Spleen (tissue), 7 donors: ENCODE measurements at regions not wholly inside any gene's neighbourhood (a gene's known extent, or its start where the extent isn't known, plus 50 kb on each side); places are given as distances from the start of the nearest gene placed in this dataset.

ENCODE experiments used
- POLR2A ChIP-seq, 3 donors: fragments of 450-650 bp; IDR thresholded peaks; one replicate each; pipeline ENCODE4 v1.5.1; 2017; ENCODE audit warnings: antibody characterized with exemption in 3 of 3, mild to moderate bottlenecking in 1 of 3
- TF ChIP-seq, protein P1 (sequence below), 11 experiments: fragments of 200-600 bp in 7 of 11; fragments of 450-650 bp in 4 of 11; sonication (generic) in 4 of 11; IDR thresholded peaks in 8 of 11; conservative IDR thresholded peaks in 3 of 11; 1 replicate in 7 of 11; 2 replicates in 4 of 11; pipeline versions ENCODE4 v1.4.0 to v1.8.0; 2016 to 2021; ENCODE audit warnings: antibody characterized with exemption in 11 of 11, inconsistent platforms in 4 of 11, mild to moderate bottlenecking in 1 of 11
- donor health status: DM: no; HTN: no; CAD: no; lungs with moderate emphysema.
- donor health status: DM: no; HTN: no; CAD: no.
- donor health status: DM: no; HTN: no; CAD: no.

DNA sequence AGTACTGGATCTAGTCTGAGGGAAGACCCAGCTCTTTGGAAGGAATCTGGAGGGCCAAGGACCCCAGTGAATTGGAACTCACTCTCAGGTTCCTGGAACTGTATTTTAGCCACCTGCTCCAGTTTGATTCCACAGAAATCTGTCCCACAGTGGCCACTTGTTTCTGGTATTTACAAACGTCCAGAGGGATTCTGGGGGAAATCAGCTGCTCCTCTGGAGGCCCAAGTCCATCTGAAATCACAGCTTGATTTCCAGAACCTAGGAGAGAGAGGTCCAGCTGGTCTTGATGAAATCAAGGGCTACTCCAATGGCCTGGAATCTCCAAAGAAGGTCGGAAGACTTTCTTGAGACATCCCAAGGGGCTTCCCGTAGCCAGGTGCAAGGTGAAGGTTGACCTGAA is 132.3 kb upstream of the UMPS start:
- TF ChIP-seq, protein P1, sequence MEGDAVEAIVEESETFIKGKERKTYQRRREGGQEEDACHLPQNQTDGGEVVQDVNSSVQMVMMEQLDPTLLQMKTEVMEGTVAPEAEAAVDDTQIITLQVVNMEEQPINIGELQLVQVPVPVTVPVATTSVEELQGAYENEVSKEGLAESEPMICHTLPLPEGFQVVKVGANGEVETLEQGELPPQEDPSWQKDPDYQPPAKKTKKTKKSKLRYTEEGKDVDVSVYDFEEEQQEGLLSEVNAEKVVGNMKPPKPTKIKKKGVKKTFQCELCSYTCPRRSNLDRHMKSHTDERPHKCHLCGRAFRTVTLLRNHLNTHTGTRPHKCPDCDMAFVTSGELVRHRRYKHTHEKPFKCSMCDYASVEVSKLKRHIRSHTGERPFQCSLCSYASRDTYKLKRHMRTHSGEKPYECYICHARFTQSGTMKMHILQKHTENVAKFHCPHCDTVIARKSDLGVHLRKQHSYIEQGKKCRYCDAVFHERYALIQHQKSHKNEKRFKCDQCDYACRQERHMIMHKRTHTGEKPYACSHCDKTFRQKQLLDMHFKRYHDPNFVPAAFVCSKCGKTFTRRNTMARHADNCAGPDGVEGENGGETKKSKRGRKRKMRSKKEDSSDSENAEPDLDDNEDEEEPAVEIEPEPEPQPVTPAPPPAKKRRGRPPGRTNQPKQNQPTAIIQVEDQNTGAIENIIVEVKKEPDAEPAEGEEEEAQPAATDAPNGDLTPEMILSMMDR (IDR thresholded peaks at IDR 0.05 in 8 of 11, conservative IDR thresholded peaks at IDR 0.05 in 3 of 11), result no peak
- no peak for TF ChIP-seq POLR2A (IDR thresholded peaks at IDR 0.05)
